Stomach (tissue), 8 donors: ENCODE measurements at regions not wholly inside any gene's neighbourhood (a gene's known extent, or its start where the extent isn't known, plus 50 kb on each side); places are given as distances from the start of the nearest gene placed in this dataset.

ENCODE experiments used
- DNase-seq, 2 donors: peaks; one replicate each; pipeline versions ENCODE4 v3.0.0 to v3.0.0-alpha.2; 2013 to 2019
- H3K27ac ChIP-seq, 5 donors: fragments of 200-600 bp in 4 of 5; sonication (generic) in 4 of 5; one replicate each; pipeline ENCODE4 v1.5.1; 2013 to 2019; ENCODE audit warnings: mild to moderate bottlenecking in 1 of 5, moderate library complexity in 1 of 5
- H3K27me3 ChIP-seq, 3 donors: fragments of 200-600 bp; sonication (generic); one replicate each; pipeline ENCODE4 v1.5.1; 2017 to 2019; ENCODE audit warnings: mixed run types in 1 of 3
- H3K36me3 ChIP-seq, 4 donors: fragments of 200-600 bp; sonication (generic); 1 replicate in 3 of 4; 2 replicates in 1 of 4; pipeline ENCODE4 v1.5.1; 2016 to 2019
- H3K4me1 ChIP-seq, 4 donors: fragments of 200-600 bp; sonication (generic); one replicate each; pipeline ENCODE4 v1.5.1; 2016 to 2019
- H3K4me3 ChIP-seq, 4 donors: fragments of 200-600 bp; sonication (generic) in 3 of 4; one replicate each; pipeline ENCODE4 v1.5.1; 2016 to 2019; ENCODE audit warnings: mild to moderate bottlenecking in 1 of 4
- H3K9me3 ChIP-seq, 4 donors: fragments of 200-600 bp; sonication (generic); one replicate each; pipeline ENCODE4 v1.5.1; 2016 to 2019
- CTCF ChIP-seq, 7 experiments: fragments of 450-650 bp in 4 of 7; fragments of 200-600 bp in 3 of 7; sonication (generic) in 3 of 7; IDR thresholded peaks; one replicate each; pipeline ENCODE4 v1.5.1; 2016 to 2019; ENCODE audit warnings: antibody characterized with exemption in 7 of 7, control low read depth in 2 of 7, mild to moderate bottlenecking in 1 of 7
- EP300 ChIP-seq: sonication (generic); formaldehyde crosslinking; IDR thresholded peaks from one replicate; pipeline ENCODE4 v1.6.1; 2017; ENCODE audit warnings: antibody characterized with exemption
- POLR2A ChIP-seq, 4 donors: fragments of 450-650 bp; IDR thresholded peaks; one replicate each; pipeline ENCODE4 v1.6.1; 2016; ENCODE audit warnings: antibody characterized with exemption in 4 of 4, control low read depth in 2 of 4, mild to moderate bottlenecking in 1 of 4, moderate library complexity in 1 of 4
- POLR2AphosphoS5 ChIP-seq, 3 donors: sonication (generic); formaldehyde crosslinking; IDR thresholded peaks; one replicate each; pipeline ENCODE4 v1.6.1; 2016; ENCODE audit warnings: antibody characterized with exemption in 3 of 3
- WGBS, 5 donors: extraction: QIAGEN DNeasy Blood & Tissue Kit in 3 of 5; methylation state at CpG; one replicate each; pipeline versions ENCODE4 v1.1.5 to v1.1.7; 2013 to 2018; 5-methylcytosine and 5-hydroxymethylcytosine counted together
- intact Hi-C: fragments of 100-400 bp; cut with DNase I; formaldehyde crosslinking; loops from one replicate; pipeline ENCODE4 v1.15.1; 2023; ENCODE audit warnings: low total_unique reads
- donor health status: healthy with polysubstance abuse.
- donor health status: Bipolar disorder and iron deficiency.
- donor health status: healthy.

- TF ChIP-seq CTCF (IDR thresholded peaks at IDR 0.05) (no peak), EP300 (no peak), POLR2A (IDR thresholded peaks at IDR 0.05) (no peak), POLR2AphosphoS5 (IDR thresholded peaks at IDR 0.05) (no peak)
- no peaks in the 10 kb centered on the region for H3K36me3 ChIP-seq
- intact Hi-C loops, result no loop called here
- no peak for DNase-seq
- no peaks in the 10 kb centered on the region for H3K4me1 ChIP-seq
- H3K27me3 ChIP-seq, result no peaks in the 10 kb centered on the region
- no peak overlapping the region for H3K27ac ChIP-seq
- no peak overlapping the region for H3K4me3 ChIP-seq
- WGBS, 5 donors, result 80 to 86% (median 86%) methylated on average over 4 of the region's 4 CpGs
- H3K9me3 ChIP-seq, result no peaks in the 10 kb centered on the region
These were observed 101.3 kb upstream of the HMCN1 start for GRCh38 chr1:185632659-185633423.

GRCh38 chr1:185631843-185632242 is 102.3 kb upstream of the HMCN1 start:
- H3K27me3 ChIP-seq, result no peaks in the 10 kb centered on the region
- no peaks in the 10 kb centered on the region for H3K9me3 ChIP-seq
- no peak for DNase-seq
- no peaks in the 10 kb centered on the region for H3K36me3 ChIP-seq
- TF ChIP-seq EP300 (no peak), CTCF (IDR thresholded peaks at IDR 0.05) (no peak), POLR2A (IDR thresholded peaks at IDR 0.05) (no peak), POLR2AphosphoS5 (IDR thresholded peaks at IDR 0.05) (no peak)
- no peaks in the 10 kb centered on the region for H3K4me1 ChIP-seq
- intact Hi-C loops, result no loop called here
- H3K4me3 ChIP-seq, result no peak overlapping the region
- H3K27ac ChIP-seq, result no peak overlapping the region
- WGBS, 5 donors, result 95 to 100% (median 98%) methylated on average over 1 of the region's 1 CpG

- Histone ChIP-seq H3K9me3 (no peaks in the 10 kb centered on the region), H3K27me3 (no peaks in the 10 kb centered on the region), H3K36me3 (no peaks in the 10 kb centered on the region), H3K4me3 (no peak overlapping the region), H3K27ac (no peak overlapping the region), H3K4me1 (no peaks in the 10 kb centered on the region)
- intact Hi-C loops, result no loop called here
- WGBS, 5 donors, result 91 to 100% (median 93%) methylated on average over 2 of the region's 2 CpGs
- no peak for DNase-seq
- no peak for TF ChIP-seq CTCF (IDR thresholded peaks at IDR 0.05)
- TF ChIP-seq EP300, result no peak
- TF ChIP-seq POLR2A (IDR thresholded peaks at IDR 0.05), result no peak
- TF ChIP-seq POLR2AphosphoS5 (IDR thresholded peaks at IDR 0.05), result no peak
These were observed 106.3 kb upstream of the HMCN1 start for GRCh38 chr1:185627761-185628501.

- no peak for DNase-seq
- WGBS, 5 donors, result 52 to 57% (median 52%) methylated on average over 3 of the region's 3 CpGs
These were observed 107.0 kb upstream of the HMCN1 start for GRCh38 chr1:185627171-185627570.

More at GRCh38 chr1:185627171-185627570, 107.0 kb upstream of the HMCN1 start:
- no peak overlapping the region for H3K27ac ChIP-seq
- no peaks in the 10 kb centered on the region for H3K4me1 ChIP-seq
- H3K36me3 ChIP-seq, result no peaks in the 10 kb centered on the region
- no peaks in the 10 kb centered on the region for H3K27me3 ChIP-seq
- intact Hi-C loops, result no loop called here
- TF ChIP-seq EP300 (no peak), CTCF (IDR thresholded peaks at IDR 0.05) (no peak), POLR2A (IDR thresholded peaks at IDR 0.05) (no peak), POLR2AphosphoS5 (IDR thresholded peaks at IDR 0.05) (no peak)
- no peaks in the 10 kb centered on the region for H3K9me3 ChIP-seq
- H3K4me3 ChIP-seq, result no peak overlapping the region
